Vagina (tissue), 2 donors: ENCODE measurements at regions not wholly inside any gene's neighbourhood (a gene's known extent, or its start where the extent isn't known, plus 50 kb on each side); places are given as distances from the start of the nearest gene placed in this dataset.

ENCODE experiments used
- CTCF ChIP-seq, 3 experiments: fragments of 450-650 bp in 2 of 3; fragments of 200-600 bp in 1 of 3; sonication (generic) in 1 of 3; IDR thresholded peaks; one replicate each; pipeline ENCODE4 v1.5.1; 2017 to 2019; ENCODE audit warnings: antibody characterized with exemption in 3 of 3, mild to moderate bottlenecking in 2 of 3, moderate library complexity in 2 of 3
- POLR2A ChIP-seq, 2 donors: fragments of 450-650 bp; IDR thresholded peaks; one replicate each; pipeline ENCODE4 v1.6.1; 2017; ENCODE audit warnings: antibody characterized with exemption in 2 of 2, mild to moderate bottlenecking in 2 of 2, moderate library complexity in 2 of 2

- no peak for TF ChIP-seq CTCF (IDR thresholded peaks at IDR 0.05)
- no peak for TF ChIP-seq POLR2A (IDR thresholded peaks at IDR 0.05)
These were observed 122.0 kb upstream of the ID4 start for GRCh38 chr6:19715167-19715551.
